ENCODE measurements at regions not wholly inside any gene's neighbourhood (a gene's known extent, or its start where the extent isn't known, plus 50 kb on each side); places are given as distances from the start of the nearest gene placed in this dataset.

GRCh38 chr12:75779891-75780496 is 251.6 kb downstream of the PHLDA1 start:
- no peak overlapping the region for H3K4me3 ChIP-seq (ENCODE audit: low read depth, low read length)
- no peak for DNase-seq (ENCODE audit: low read depth)

- H3K4me3 ChIP-seq (ENCODE audit: low read depth, low read length): no peak overlapping the region
- DNase-seq (ENCODE audit: low read depth): no peak
Measured at GRCh38 chr12:75774261-75775052, 257.1 kb downstream of the PHLDA1 start.

- DNase-seq (ENCODE audit: low read depth): no peak
Measured at GRCh38 chr12:75773377-75773776, 258.2 kb downstream of the PHLDA1 start.

GRCh38 chr12:75771023-75771422 is 259.6 kb upstream of the KRR1 start:
- H3K4me3 ChIP-seq (ENCODE audit: low read depth, low read length): no peak overlapping the region
- DNase-seq (ENCODE audit: low read depth): no peak

More at GRCh38 chr12:75773377-75773776, 258.2 kb downstream of the PHLDA1 start:
- H3K4me3 ChIP-seq (ENCODE audit: low read depth, low read length): no peak overlapping the region

- H3K4me3 ChIP-seq (ENCODE audit: low read depth, low read length): no peak overlapping the region
- DNase-seq (ENCODE audit: low read depth): no peak
Measured at GRCh38 chr12:75767957-75768356, 256.5 kb upstream of the KRR1 start.

- H3K4me3 ChIP-seq (ENCODE audit: low read depth, low read length): no peak overlapping the region
- peak; percentile 43 for DNase-seq (ENCODE audit: low read depth)
Measured at GRCh38 chr12:75766263-75767160, 255.1 kb upstream of the KRR1 start.

GRCh38 chr12:75765170-75766059 is 254.0 kb upstream of the KRR1 start:
- no peak for DNase-seq (ENCODE audit: low read depth)
- H3K4me3 ChIP-seq (ENCODE audit: low read depth, low read length): no peak overlapping the region

GRCh38 chr12:75764091-75764841 is 252.9 kb upstream of the KRR1 start:
- no peak overlapping the region for H3K4me3 ChIP-seq (ENCODE audit: low read depth, low read length)
- no peak for DNase-seq (ENCODE audit: low read depth)

- no peak overlapping the region for H3K4me3 ChIP-seq (ENCODE audit: low read depth, low read length)
- DNase-seq (ENCODE audit: low read depth): no peak
Measured at GRCh38 chr12:75760573-75761294, 249.3 kb upstream of the KRR1 start.

GRCh38 chr12:75759842-75760572 is 248.6 kb upstream of the KRR1 start:
- peak; percentile 71 for DNase-seq (ENCODE audit: low read depth)
- no peak overlapping the region for H3K4me3 ChIP-seq (ENCODE audit: low read depth, low read length)

GRCh38 chr12:75759196-75759595 is 247.8 kb upstream of the KRR1 start:
- DNase-seq (ENCODE audit: low read depth): no peak
- H3K4me3 ChIP-seq (ENCODE audit: low read depth, low read length): no peak overlapping the region

GRCh38 chr12:75756771-75757170 is 245.4 kb upstream of the KRR1 start:
- H3K4me3 ChIP-seq (ENCODE audit: low read depth, low read length): no peak overlapping the region
- no peak for DNase-seq (ENCODE audit: low read depth)

- DNase-seq (ENCODE audit: low read depth): no peak
- H3K4me3 ChIP-seq (ENCODE audit: low read depth, low read length): no peak overlapping the region
Measured at GRCh38 chr12:75756111-75756510, 244.7 kb upstream of the KRR1 start.

GRCh38 chr12:75754698-75755097 is 243.3 kb upstream of the KRR1 start:
- no peak overlapping the region for H3K4me3 ChIP-seq (ENCODE audit: low read depth, low read length)
- no peak for DNase-seq (ENCODE audit: low read depth)

- H3K4me3 ChIP-seq (ENCODE audit: low read depth, low read length): no peak overlapping the region
- no peak for DNase-seq (ENCODE audit: low read depth)
Measured at GRCh38 chr12:75754141-75754540, 242.7 kb upstream of the KRR1 start.

- DNase-seq (ENCODE audit: low read depth): no peak
- no peak overlapping the region for H3K4me3 ChIP-seq (ENCODE audit: low read depth, low read length)
Measured at GRCh38 chr12:75751769-75752471, 240.5 kb upstream of the KRR1 start.
